GM23338 (cell line): ENCODE measurements at regions not wholly inside any gene's neighbourhood (a gene's known extent, or its start where the extent isn't known, plus 50 kb on each side); places are given as distances from the start of the nearest gene placed in this dataset.

Experiments
- ATAC-seq: fragments of 200-7000 bp; cut with Tn5 transposase; 3 replicates; pipeline ENCODE4 v1.9.1; 2020
- DNase-seq: peaks from one replicate; pipeline ENCODE4 v3.0.0-alpha.2; 2015; ENCODE audit warnings: low spot score
- H2AFZ ChIP-seq: fragments of 200-600 bp; sonication (generic); 2 replicates; pipeline ENCODE4 v1.8.0; 2016; ENCODE audit warnings: antibody characterized with exemption, mild to moderate bottlenecking, moderate library complexity
- H3F3A ChIP-seq: fragments of 200-600 bp; sonication (generic); replicated peaks from 2 replicates; pipeline ENCODE4 v1.8.0; 2017; ENCODE audit warnings: antibody characterized with exemption, mixed run types, low read depth
- H3K27ac ChIP-seq: fragments of 200-600 bp; sonication (generic); 2 replicates; pipeline ENCODE4 v1.6.1; 2016; ENCODE audit warnings: low read depth
- H3K27me3 ChIP-seq: fragments of 200-600 bp; sonication (generic); 2 replicates; pipeline ENCODE4 v1.8.0; 2016; ENCODE audit warnings: mild to moderate bottlenecking, mixed run types, moderate library complexity; ENCODE audit not compliant: insufficient read depth
- H3K36me3 ChIP-seq: fragments of 200-600 bp; sonication (generic); 2 replicates; pipeline ENCODE4 v1.8.0; 2016; ENCODE audit warnings: mild to moderate bottlenecking; ENCODE audit not compliant: insufficient read depth
- H3K4me1 ChIP-seq: fragments of 200-600 bp; sonication (generic); 2 replicates; pipeline ENCODE4 v1.8.0; 2016; ENCODE audit warnings: mild to moderate bottlenecking, moderate library complexity; ENCODE audit not compliant: insufficient read depth
- H3K4me2 ChIP-seq: fragments of 200-600 bp; sonication (generic); 2 replicates; pipeline ENCODE4 v1.7.1; 2017; ENCODE audit warnings: mixed run types
- H3K4me3 ChIP-seq: fragments of 200-600 bp; sonication (generic); 2 replicates; pipeline ENCODE4 v1.6.1; 2016; ENCODE audit warnings: mixed run types
- H3K79me2 ChIP-seq: fragments of 200-600 bp; sonication (generic); replicated peaks from 2 replicates; pipeline ENCODE4 v1.8.0; 2017; ENCODE audit warnings: mild to moderate bottlenecking; ENCODE audit not compliant: insufficient read depth
- H3K9me2 ChIP-seq: fragments of 200-600 bp; sonication (generic); 2 replicates; pipeline ENCODE4 v1.8.0; 2017; ENCODE audit not compliant: insufficient read depth
- H4K20me1 ChIP-seq: fragments of 200-600 bp; sonication (generic); replicated peaks from 2 replicates; pipeline ENCODE4 v1.8.0; 2017; ENCODE audit warnings: mild to moderate bottlenecking; ENCODE audit not compliant: insufficient read depth
- H3K27ac Mint-ChIP-seq: 2 replicates; pipeline ENCODE4 v1.8.0; 2020; ENCODE audit warnings: inconsistent platforms, mild to moderate bottlenecking, moderate library complexity, mixed read lengths
- H3K27me3 Mint-ChIP-seq: 3 replicates; pipeline ENCODE4 v1.8.0; 2022; ENCODE audit warnings: low read depth, mild to moderate bottlenecking, moderate library complexity, mixed read lengths, inconsistent platforms; ENCODE audit not compliant: insufficient read depth, poor library complexity
- H3K36me3 Mint-ChIP-seq: 3 replicates; pipeline ENCODE4 v1.8.0; 2021; ENCODE audit warnings: low read depth, mild to moderate bottlenecking, inconsistent platforms, moderate library complexity, mixed read lengths
- H3K4me1 Mint-ChIP-seq: 3 replicates; pipeline ENCODE4 v1.8.0; 2020; ENCODE audit warnings: mild to moderate bottlenecking, inconsistent platforms, mixed read lengths
- H3K4me3 Mint-ChIP-seq: 3 replicates; pipeline ENCODE4 v1.8.0; 2021; ENCODE audit warnings: moderate library complexity, mild to moderate bottlenecking, inconsistent platforms, mixed read lengths
- H3K9me3 Mint-ChIP-seq: 3 replicates; pipeline ENCODE4 v1.8.0; 2020; ENCODE audit warnings: moderate library complexity, mild to moderate bottlenecking, inconsistent platforms, mixed read lengths
- CREB1 ChIP-seq: fragments of 250-450 bp; sonication (Bioruptor Pico); IDR thresholded peaks from 2 replicates; pipeline ENCODE4 v1.5.0; 2020; ENCODE audit warnings: low read depth, mild to moderate bottlenecking, moderate library complexity
- CTCF ChIP-seq, 2 experiments: fragments of 200-600 bp in 1 of 2; sonication (generic) in 1 of 2; conservative IDR thresholded peaks; 2 replicates each; pipeline versions ENCODE4 v1.5.1 to v1.6.1; 2016 to 2017; ENCODE audit warnings: antibody characterized with exemption in 2 of 2, low read depth in 2 of 2, mild to moderate bottlenecking in 2 of 2, moderate library complexity in 1 of 2
- ETS1 ChIP-seq: IDR thresholded peaks from 2 replicates; pipeline ENCODE4 v1.6.1; 2016; ENCODE audit warnings: antibody characterized with exemption
- EZH2 ChIP-seq: fragments of 200-600 bp; sonication (generic); IDR thresholded peaks from one replicate; pipeline ENCODE4 v1.8.0; 2017; ENCODE audit warnings: antibody characterized with exemption, mild to moderate bottlenecking, low read depth; ENCODE audit not compliant: unreplicated experiment
- EZH2phosphoT487 ChIP-seq: fragments of 200-600 bp; sonication (generic); IDR thresholded peaks from one replicate; pipeline ENCODE4 v1.8.1; 2018; ENCODE audit warnings: antibody characterized with exemption; ENCODE audit not compliant: unreplicated experiment
- JUNB ChIP-seq: IDR thresholded peaks from one replicate; pipeline ENCODE4 v1.6.1; 2016; ENCODE audit warnings: antibody characterized with exemption; ENCODE audit not compliant: unreplicated experiment
- NANOG ChIP-seq: IDR thresholded peaks from 2 replicates; pipeline ENCODE4 v1.6.1; 2016; ENCODE audit warnings: antibody characterized with exemption, borderline replicate concordance
- POLR2AphosphoS5 ChIP-seq: IDR thresholded peaks from 2 replicates; pipeline ENCODE4 v1.6.1; 2016; ENCODE audit warnings: antibody characterized with exemption, low read depth
- REST ChIP-seq: IDR thresholded peaks from one replicate; pipeline ENCODE4 v1.6.1; 2018; ENCODE audit warnings: antibody characterized with exemption; ENCODE audit not compliant: unreplicated experiment
- STAT1 ChIP-seq: IDR thresholded peaks from one replicate; pipeline ENCODE4 v1.6.1; 2016; ENCODE audit warnings: antibody characterized with exemption; ENCODE audit not compliant: unreplicated experiment
- ZNF114 ChIP-seq: fragments of 250-450 bp; sonication (Bioruptor Pico); IDR thresholded peaks from 2 replicates; pipeline ENCODE4 v1.5.0; 2020; ENCODE audit warnings: mild to moderate bottlenecking, moderate library complexity
- ZNF331 ChIP-seq: fragments of 250-450 bp; sonication (Bioruptor Pico); IDR thresholded peaks from 2 replicates; pipeline ENCODE4 v1.5.0; 2020; ENCODE audit warnings: low read depth, mild to moderate bottlenecking, moderate library complexity

- no peaks in the 10 kb centered on the region for H3K27me3 ChIP-seq
- H4K20me1 ChIP-seq = no peaks in the 10 kb centered on the region
- no peak overlapping the region for H3K4me2 ChIP-seq
- H3F3A ChIP-seq = no peaks in the 10 kb centered on the region
- no peak overlapping the region for H3K27ac ChIP-seq
- ATAC-seq = no peak
- peaks cover 25% of the 10 kb centered on the region for H3K9me3 Mint-ChIP-seq
- TF ChIP-seq ZNF331 (CRISPR knock-in tag) = no peak
- TF ChIP-seq EZH2phosphoT487 = no peak
- TF ChIP-seq REST = no peak
- TF ChIP-seq NANOG = no peak
- TF ChIP-seq POLR2AphosphoS5 = no peak
- TF ChIP-seq JUNB = no peak
- TF ChIP-seq ETS1 = no peak
- TF ChIP-seq STAT1 = no peak
- TF ChIP-seq EZH2 = no peak
- no peak for TF ChIP-seq CTCF (conservative IDR thresholded peaks at IDR 0.05; ENCODE audit: low read depth in 2 of 2)
- TF ChIP-seq ZNF114 = no peak
- TF ChIP-seq CREB1 (CRISPR knock-in tag) = no peak
- no peak overlapping the region for H3K27ac Mint-ChIP-seq
- no peaks in the 10 kb centered on the region for H3K4me1 Mint-ChIP-seq
- DNase-seq = no peak
- no peak overlapping the region for H3K4me3 ChIP-seq
- peaks cover 4% of the 10 kb centered on the region; the same call in 2 of the 3 replicates for H3K36me3 Mint-ChIP-seq
- no peaks in the 10 kb centered on the region for H3K79me2 ChIP-seq
- no peaks in the 10 kb centered on the region for H3K4me1 ChIP-seq
- H3K27me3 Mint-ChIP-seq = peaks cover 11% of the 10 kb centered on the region
- H2AFZ ChIP-seq = no peak overlapping the region
- H3K9me2 ChIP-seq = no peaks in the 10 kb centered on the region; the same call in 1 of the 2 replicates
- no peak overlapping the region for H3K4me3 Mint-ChIP-seq
- no peaks in the 10 kb centered on the region for H3K36me3 ChIP-seq
These were observed 91.3 kb upstream of the ADAMTS2 start for GRCh38 chr5:179436321-179437122.
